ENCODE measurements at regions not wholly inside any gene's neighbourhood (a gene's known extent, or its start where the extent isn't known, plus 50 kb on each side); places are given as distances from the start of the nearest gene placed in this dataset.

DNA sequence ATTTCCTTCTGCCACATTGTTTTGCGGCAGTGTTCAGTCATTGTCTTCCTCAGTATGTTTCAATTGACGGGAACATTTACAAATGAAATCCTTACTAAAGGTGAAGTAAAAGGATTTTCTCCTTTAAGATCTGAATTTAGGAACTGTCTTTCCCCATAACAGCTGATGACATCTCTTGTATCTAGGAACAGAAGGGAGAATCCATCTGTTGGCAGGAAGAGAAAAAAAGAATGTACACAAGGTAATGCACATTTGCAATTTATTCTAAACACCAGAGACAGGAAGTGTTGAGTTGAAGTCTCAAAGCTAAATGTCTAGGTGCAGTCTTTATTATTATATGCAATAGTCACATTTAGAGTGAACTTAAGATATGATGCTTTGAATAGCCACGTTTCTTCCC, 334.5 kb downstream of the HDGFL1 start:
- TF ChIP-seq, protein P1, sequence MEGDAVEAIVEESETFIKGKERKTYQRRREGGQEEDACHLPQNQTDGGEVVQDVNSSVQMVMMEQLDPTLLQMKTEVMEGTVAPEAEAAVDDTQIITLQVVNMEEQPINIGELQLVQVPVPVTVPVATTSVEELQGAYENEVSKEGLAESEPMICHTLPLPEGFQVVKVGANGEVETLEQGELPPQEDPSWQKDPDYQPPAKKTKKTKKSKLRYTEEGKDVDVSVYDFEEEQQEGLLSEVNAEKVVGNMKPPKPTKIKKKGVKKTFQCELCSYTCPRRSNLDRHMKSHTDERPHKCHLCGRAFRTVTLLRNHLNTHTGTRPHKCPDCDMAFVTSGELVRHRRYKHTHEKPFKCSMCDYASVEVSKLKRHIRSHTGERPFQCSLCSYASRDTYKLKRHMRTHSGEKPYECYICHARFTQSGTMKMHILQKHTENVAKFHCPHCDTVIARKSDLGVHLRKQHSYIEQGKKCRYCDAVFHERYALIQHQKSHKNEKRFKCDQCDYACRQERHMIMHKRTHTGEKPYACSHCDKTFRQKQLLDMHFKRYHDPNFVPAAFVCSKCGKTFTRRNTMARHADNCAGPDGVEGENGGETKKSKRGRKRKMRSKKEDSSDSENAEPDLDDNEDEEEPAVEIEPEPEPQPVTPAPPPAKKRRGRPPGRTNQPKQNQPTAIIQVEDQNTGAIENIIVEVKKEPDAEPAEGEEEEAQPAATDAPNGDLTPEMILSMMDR (IDR thresholded peaks at IDR 0.05; ENCODE audit: unreplicated experiment): no peak
- no peak for DNase-seq (ENCODE audit: unreplicated experiment)
- ChIA-PET CTCF (no interaction called here), POLR2A (no interaction called here)
- H3K36me3 Mint-ChIP-seq (ENCODE audit: insufficient read depth, unreplicated experiment): no peaks in the 10 kb centered on the region
- H3K27me3 Mint-ChIP-seq (ENCODE audit: insufficient read depth, unreplicated experiment): no peaks in the 10 kb centered on the region
- H3K27ac Mint-ChIP-seq (ENCODE audit: low read depth, unreplicated experiment): no peak overlapping the region
- H3K9me3 Mint-ChIP-seq (ENCODE audit: unreplicated experiment): no peaks in the 10 kb centered on the region
- peaks cover 14% of the 10 kb centered on the region for H3K4me1 Mint-ChIP-seq (ENCODE audit: insufficient read depth, unreplicated experiment)
- no TSS peak for BruUV-seq (replicated peaks)
- intact Hi-C loops (cut with micrococcal nuclease): loop anchor here (10.0 kb wide), 1 partner anchor 969 kb away; no protein-coding TSS in a partner anchor
- no peak overlapping the region for H3K4me3 Mint-ChIP-seq (ENCODE audit: unreplicated experiment)

DNA sequence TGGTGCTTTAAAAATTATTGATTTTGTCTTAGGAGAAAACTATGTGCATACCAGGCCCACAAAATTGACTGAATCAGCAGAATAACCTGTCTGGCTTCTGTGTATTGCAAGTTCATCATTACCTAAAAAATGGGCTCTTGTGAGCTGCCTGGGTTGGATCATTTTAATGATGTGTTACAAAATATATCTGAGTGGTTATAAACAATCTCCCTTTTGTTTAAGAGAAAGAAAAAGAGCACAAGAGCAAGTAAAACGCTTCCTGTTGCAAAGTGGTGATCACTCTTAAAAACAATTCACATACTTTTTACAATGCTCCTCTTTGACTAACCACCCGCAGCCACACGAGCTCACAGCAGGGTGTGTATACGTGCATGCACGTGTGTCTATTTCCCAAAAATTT, 335.1 kb downstream of the HDGFL1 start:
- intact Hi-C loops (cut with micrococcal nuclease): loop anchor here (10.0 kb wide), 1 partner anchor 970 kb away; no protein-coding TSS in a partner anchor
- Mint-ChIP-seq H3K4me3 (ENCODE audit: unreplicated experiment) (no peak overlapping the region), H3K36me3 (ENCODE audit: insufficient read depth, unreplicated experiment) (no peaks in the 10 kb centered on the region), H3K27me3 (ENCODE audit: insufficient read depth, unreplicated experiment) (no peaks in the 10 kb centered on the region), H3K27ac (ENCODE audit: low read depth, unreplicated experiment) (no peak overlapping the region), H3K4me1 (ENCODE audit: insufficient read depth, unreplicated experiment) (peaks cover 11% of the 10 kb centered on the region), H3K9me3 (ENCODE audit: unreplicated experiment) (no peaks in the 10 kb centered on the region)
- DNase-seq (ENCODE audit: unreplicated experiment): no peak
- no TSS peak for BruUV-seq (replicated peaks)
- TF ChIP-seq, protein P1 (IDR thresholded peaks at IDR 0.05; ENCODE audit: unreplicated experiment): no peak
- ChIA-PET CTCF (no interaction called here), POLR2A (interaction anchor here (0.6 to 0.7 kb wide), 2 partner anchors 51 to 1148 kb away, joined by 3 read pairs; no protein-coding TSS in a partner anchor)

DNA sequence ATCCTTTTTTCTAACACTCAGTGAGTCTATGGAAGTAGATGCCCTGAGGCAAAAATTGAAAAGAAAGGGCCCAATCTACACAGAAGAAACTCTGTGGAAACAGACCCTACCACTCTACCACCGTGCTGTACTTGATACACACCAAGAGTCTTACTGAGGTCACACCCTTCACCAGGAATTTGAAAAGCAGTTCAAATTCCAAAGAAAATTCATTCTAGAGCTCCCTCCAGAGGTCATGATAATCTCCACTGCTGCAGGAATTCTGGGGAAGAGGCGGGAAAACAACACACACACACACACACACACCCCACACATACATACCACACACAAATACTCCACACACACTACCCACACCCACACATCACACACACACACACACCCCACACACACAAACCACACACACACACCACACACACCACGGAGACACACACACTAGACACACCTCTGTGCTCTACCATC, 336.8 kb downstream of the HDGFL1 start:
- H3K9me3 Mint-ChIP-seq (ENCODE audit: unreplicated experiment): no peaks in the 10 kb centered on the region
- peaks cover 6% of the 10 kb centered on the region for H3K4me1 Mint-ChIP-seq (ENCODE audit: insufficient read depth, unreplicated experiment)
- TF ChIP-seq, protein P1 (IDR thresholded peaks at IDR 0.05; ENCODE audit: unreplicated experiment): peak; percentile 25
- ChIA-PET POLR2A (interaction anchor here (0.6 to 0.7 kb wide), 2 partner anchors 40 to 611 kb away, joined by 3 read pairs; no protein-coding TSS in a partner anchor), CTCF (interaction anchor here (0.6 to 1.8 kb wide), 13 partner anchors 12 to 760 kb away, joined by 3 to 11 read pairs (median 3); no protein-coding TSS in a partner anchor)
- DNase-seq (ENCODE audit: unreplicated experiment): peak; percentile 40
- intact Hi-C loops (cut with micrococcal nuclease): loop anchor here (2.0 to 10.0 kb wide), 2 partner anchors 971 to 1309 kb away; no protein-coding TSS in a partner anchor
- H3K27ac Mint-ChIP-seq (ENCODE audit: low read depth, unreplicated experiment): no peak overlapping the region
- no peaks in the 10 kb centered on the region for H3K36me3 Mint-ChIP-seq (ENCODE audit: insufficient read depth, unreplicated experiment)
- no peak overlapping the region for H3K4me3 Mint-ChIP-seq (ENCODE audit: unreplicated experiment)
- no TSS peak for BruUV-seq (replicated peaks)
- no peaks in the 10 kb centered on the region for H3K27me3 Mint-ChIP-seq (ENCODE audit: insufficient read depth, unreplicated experiment)

DNA sequence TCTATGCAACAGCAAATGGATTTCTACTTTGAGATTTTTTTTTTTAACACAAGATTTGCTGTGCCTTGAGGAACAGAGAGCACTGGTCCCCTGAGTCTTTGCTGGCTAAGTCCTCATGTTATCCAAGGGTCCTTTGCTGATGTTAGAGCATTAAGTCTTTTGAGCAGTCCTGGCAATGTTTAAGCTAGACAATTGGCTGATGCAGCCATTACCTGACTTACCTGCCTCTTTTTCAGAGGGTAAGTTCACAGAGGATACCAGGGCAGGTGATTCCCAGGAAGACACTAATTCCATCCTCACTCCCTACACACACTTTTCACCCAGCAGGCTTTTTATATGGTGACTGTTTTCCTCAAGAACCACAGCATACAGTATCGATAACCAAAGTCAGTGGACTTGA, 337.7 kb downstream of the HDGFL1 start:
- TF ChIP-seq, protein P1 (IDR thresholded peaks at IDR 0.05; ENCODE audit: unreplicated experiment): no peak
- ChIA-PET POLR2A (interaction anchor here (0.6 to 1.0 kb wide), 2 partner anchors 9 to 89 kb away, joined by 4 read pairs; no protein-coding TSS in a partner anchor), CTCF (interaction anchor here (0.6 to 1.8 kb wide), 12 partner anchors 11 to 1275 kb away, joined by 3 to 11 read pairs (median 3); no protein-coding TSS in a partner anchor)
- no TSS peak for BruUV-seq (replicated peaks)
- Mint-ChIP-seq H3K4me1 (ENCODE audit: insufficient read depth, unreplicated experiment) (peaks cover 6% of the 10 kb centered on the region), H3K4me3 (ENCODE audit: unreplicated experiment) (no peak overlapping the region), H3K36me3 (ENCODE audit: insufficient read depth, unreplicated experiment) (no peaks in the 10 kb centered on the region), H3K27me3 (ENCODE audit: insufficient read depth, unreplicated experiment) (no peaks in the 10 kb centered on the region), H3K9me3 (ENCODE audit: unreplicated experiment) (no peaks in the 10 kb centered on the region), H3K27ac (ENCODE audit: low read depth, unreplicated experiment) (no peak overlapping the region)
- intact Hi-C loops (cut with micrococcal nuclease): loop anchor here (2.0 to 10.0 kb wide), 2 partner anchors 972 to 1310 kb away; no protein-coding TSS in a partner anchor
- DNase-seq (ENCODE audit: unreplicated experiment): no peak
